ENCODE measurements at regions not wholly inside any gene's neighbourhood (a gene's known extent, or its start where the extent isn't known, plus 50 kb on each side); places are given as distances from the start of the nearest gene placed in this dataset.

GRCh38 chr5:85225388-85225787 lies 840.7 kb upstream of the EDIL3 start:
- no peak for TF ChIP-seq CTCF (conservative IDR thresholded peaks at IDR 0.05; ENCODE audit: low read depth, low read length)
- H3K4me3 ChIP-seq (ENCODE audit: low read length) = no peak overlapping the region
- no peak for DNase-seq (ENCODE audit: low read depth)

GRCh38 chr5:85249204-85249603 lies 864.5 kb upstream of the EDIL3 start:
- H3K4me3 ChIP-seq (ENCODE audit: low read length) = no peak overlapping the region
- DNase-seq (ENCODE audit: low read depth) = no peak
- no peak for TF ChIP-seq CTCF (conservative IDR thresholded peaks at IDR 0.05; ENCODE audit: low read depth, low read length)

- no peak overlapping the region for H3K4me3 ChIP-seq (ENCODE audit: low read length)
- DNase-seq (ENCODE audit: low read depth) = no peak
- no peak for TF ChIP-seq CTCF (conservative IDR thresholded peaks at IDR 0.05; ENCODE audit: low read depth, low read length)
Measured at GRCh38 chr5:85263125-85263524, 878.4 kb upstream of the EDIL3 start.

GRCh38 chr5:85266692-85267091 lies 882.0 kb upstream of the EDIL3 start:
- DNase-seq (ENCODE audit: low read depth) = no peak
- TF ChIP-seq CTCF (conservative IDR thresholded peaks at IDR 0.05; ENCODE audit: low read depth, low read length) = no peak

GRCh38 chr5:85268194-85268593 lies 883.5 kb upstream of the EDIL3 start:
- H3K4me3 ChIP-seq (ENCODE audit: low read length) = no peak overlapping the region
- DNase-seq (ENCODE audit: low read depth) = no peak
- TF ChIP-seq CTCF (conservative IDR thresholded peaks at IDR 0.05; ENCODE audit: low read depth, low read length) = no peak

More at GRCh38 chr5:85266692-85267091, 882.0 kb upstream of the EDIL3 start:
- no peak overlapping the region for H3K4me3 ChIP-seq (ENCODE audit: low read length)

- TF ChIP-seq CTCF (conservative IDR thresholded peaks at IDR 0.05; ENCODE audit: low read depth, low read length) = no peak
- H3K4me3 ChIP-seq (ENCODE audit: low read length) = no peak overlapping the region
- no peak for DNase-seq (ENCODE audit: low read depth)
Measured at GRCh38 chr5:85278193-85278592, 893.5 kb upstream of the EDIL3 start.

GRCh38 chr5:85288914-85289313 lies 904.2 kb upstream of the EDIL3 start:
- DNase-seq (ENCODE audit: low read depth) = no peak
- no peak for TF ChIP-seq CTCF (conservative IDR thresholded peaks at IDR 0.05; ENCODE audit: low read depth, low read length)
- H3K4me3 ChIP-seq (ENCODE audit: low read length) = no peak overlapping the region

Data from retinal pigment epithelial cell (primary cell).